ENCODE measurements at regions not wholly inside any gene's neighbourhood (a gene's known extent, or its start where the extent isn't known, plus 50 kb on each side); places are given as distances from the start of the nearest gene placed in this dataset.

- TF ChIP-seq ZGPAT (CRISPR knock-in tag; IDR thresholded peaks at IDR 0.05) (peak; percentile 7; the same call in 1 of the 2 replicates), GLI4 (CRISPR knock-in tag; IDR thresholded peaks at IDR 0.05; ENCODE audit: borderline replicate concordance) (no peak), HOXD1 (CRISPR knock-in tag; IDR thresholded peaks at IDR 0.05) (no peak), ZNF772 (CRISPR knock-in tag; IDR thresholded peaks at IDR 0.05) (no peak), SRF (IDR thresholded peaks at IDR 0.05; ENCODE audit: low read depth, low read length) (no peak), MLX (CRISPR knock-in tag; IDR thresholded peaks at IDR 0.05) (no peak), FOXC1 (CRISPR knock-in tag; IDR thresholded peaks at IDR 0.05; ENCODE audit: borderline replicate concordance) (no peak), MNT (IDR thresholded peaks at IDR 0.05) (no peak), PHB2 (IDR thresholded peaks at IDR 0.05; ENCODE audit: partially characterized antibody) (no peak), ZFP37 (CRISPR knock-in tag; IDR thresholded peaks at IDR 0.05; ENCODE audit: borderline replicate concordance) (no peak), NR2F1 (CRISPR knock-in tag; IDR thresholded peaks at IDR 0.05) (no peak), FOSL2 (CRISPR knock-in tag; IDR thresholded peaks at IDR 0.05) (no peak), PAXIP1 (CRISPR knock-in tag; conservative IDR thresholded peaks at IDR 0.05) (no peak), IKZF1 (IDR thresholded peaks at IDR 0.05) (no peak), TP53 (CRISPR knock-in tag; conservative IDR thresholded peaks at IDR 0.05) (no peak), HNF4A (CRISPR knock-in tag; IDR thresholded peaks at IDR 0.05) (peak; percentile 59; the same call in 1 of the 2 replicates), CREB1 (IDR thresholded peaks at IDR 0.05) (no peak), CREB1 (CRISPR knock-in tag; IDR thresholded peaks at IDR 0.05) (no peak), HNF4G (IDR thresholded peaks at IDR 0.05; ENCODE audit: borderline replicate concordance, low read depth, low read length) (peak; percentile 62; the same call in 1 of the 2 replicates), HNF4G (CRISPR knock-in tag; IDR thresholded peaks at IDR 0.05; ENCODE audit: borderline replicate concordance, low read depth) (no peak), TRIM22 (IDR thresholded peaks at IDR 0.05) (no peak), HCFC1 (IDR thresholded peaks at IDR 0.05; ENCODE audit: low read depth, low read length) (no peak), NPAS2 (CRISPR knock-in tag; IDR thresholded peaks at IDR 0.05; ENCODE audit: borderline replicate concordance) (no peak), SALL1 (CRISPR knock-in tag; IDR thresholded peaks at IDR 0.05) (peak; percentile 44; the same call in 1 of the 2 replicates)
Measured at GRCh38 chr9:95725045-95725444, 150.4 kb upstream of the ERCC6L2 start (continued).

Measured in HepG2 (cell line).